LNCAP (cell line): ENCODE measurements at regions not wholly inside any gene's neighbourhood (a gene's known extent, or its start where the extent isn't known, plus 50 kb on each side); places are given as distances from the start of the nearest gene placed in this dataset.

Experiments
- TF ChIP-seq, protein P1 (sequence below): fragments of 450-650 bp; IDR thresholded peaks from 2 replicates; pipeline ENCODE4 v1.5.1; 2017; ENCODE audit warnings: mild to moderate bottlenecking

GRCh38 chr7:8833355-8833754, 399.9 kb downstream of the NXPH1 start:
- TF ChIP-seq, protein P1, sequence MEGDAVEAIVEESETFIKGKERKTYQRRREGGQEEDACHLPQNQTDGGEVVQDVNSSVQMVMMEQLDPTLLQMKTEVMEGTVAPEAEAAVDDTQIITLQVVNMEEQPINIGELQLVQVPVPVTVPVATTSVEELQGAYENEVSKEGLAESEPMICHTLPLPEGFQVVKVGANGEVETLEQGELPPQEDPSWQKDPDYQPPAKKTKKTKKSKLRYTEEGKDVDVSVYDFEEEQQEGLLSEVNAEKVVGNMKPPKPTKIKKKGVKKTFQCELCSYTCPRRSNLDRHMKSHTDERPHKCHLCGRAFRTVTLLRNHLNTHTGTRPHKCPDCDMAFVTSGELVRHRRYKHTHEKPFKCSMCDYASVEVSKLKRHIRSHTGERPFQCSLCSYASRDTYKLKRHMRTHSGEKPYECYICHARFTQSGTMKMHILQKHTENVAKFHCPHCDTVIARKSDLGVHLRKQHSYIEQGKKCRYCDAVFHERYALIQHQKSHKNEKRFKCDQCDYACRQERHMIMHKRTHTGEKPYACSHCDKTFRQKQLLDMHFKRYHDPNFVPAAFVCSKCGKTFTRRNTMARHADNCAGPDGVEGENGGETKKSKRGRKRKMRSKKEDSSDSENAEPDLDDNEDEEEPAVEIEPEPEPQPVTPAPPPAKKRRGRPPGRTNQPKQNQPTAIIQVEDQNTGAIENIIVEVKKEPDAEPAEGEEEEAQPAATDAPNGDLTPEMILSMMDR: no peak

GRCh38 chr7:8841171-8841570, 407.8 kb downstream of the NXPH1 start:
- TF ChIP-seq, protein P1: no peak

DNA sequence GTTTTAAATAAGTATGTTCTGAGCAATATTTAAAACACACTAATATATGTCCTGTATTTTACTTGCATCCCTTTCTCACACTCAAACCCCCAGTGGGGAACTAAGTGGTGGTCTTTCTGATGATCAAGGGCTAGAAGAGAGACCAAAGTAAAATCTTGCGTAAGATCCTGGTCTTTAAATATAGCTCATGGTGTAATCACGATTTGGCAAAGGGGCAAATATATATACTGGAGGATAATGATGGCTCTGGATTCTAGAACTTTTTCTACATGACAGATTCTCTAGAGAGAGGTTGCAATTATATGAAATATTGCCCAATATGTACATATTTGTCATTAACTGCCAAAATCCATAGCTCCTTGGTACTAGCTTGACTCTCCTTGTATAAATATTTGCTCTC, 438.3 kb downstream of the NXPH1 start:
- TF ChIP-seq, protein P1: no peak

- TF ChIP-seq, protein P1: no peak
Observed at GRCh38 chr7:8881916-8882315, 448.5 kb downstream of the NXPH1 start.

GRCh38 chr7:8885480-8886000, 452.1 kb downstream of the NXPH1 start:
- TF ChIP-seq, protein P1: no peak

- TF ChIP-seq, protein P1: no peak
Observed at GRCh38 chr7:8893775-8894174, 460.4 kb downstream of the NXPH1 start.

- TF ChIP-seq, protein P1: no peak
Observed at GRCh38 chr7:8906396-8907075, 473.1 kb downstream of the NXPH1 start.

GRCh38 chr7:8908889-8909288, 475.5 kb downstream of the NXPH1 start:
- TF ChIP-seq, protein P1: no peak
